ENCODE measurements at regions not wholly inside any gene's neighbourhood (a gene's known extent, or its start where the extent isn't known, plus 50 kb on each side); places are given as distances from the start of the nearest gene placed in this dataset.

- DNase-seq (ENCODE audit: extremely low read depth in 1 of 4, low spot score in 3 of 4) (no peak), ATAC-seq (no peak), FAIRE-seq (no peak)
- intact Hi-C loops (cut with micrococcal nuclease), result no loop called here
- WGBS (ENCODE audit: insufficient coverage, low coverage, missing lambda C conversion rate), result 0% methylated on average over 3 of the region's 3 CpGs
- no peaks in the 10 kb centered on the region for H3K27me3 ChIP-seq (ENCODE audit: control insufficient read depth in 2 of 2, insufficient read depth in 2 of 2, low read length in 2 of 2)
- in situ Hi-C loops (cut with MboI), result no loop called here
- no peaks in the 10 kb centered on the region for H3K79me2 ChIP-seq (ENCODE audit: control insufficient read depth, insufficient read depth, low read length)
- TF ChIP-seq SNRNP70 (optimal IDR thresholded peaks at IDR 0.05; ENCODE audit: low read depth, low read length), result no peak
- 0 out of 2 replicates have a peak, but pooled peaks have one; percentile 25 for TF ChIP-seq MAFG (tag; conservative IDR thresholded peaks at IDR 0.05)
- TF ChIP-seq POLR2B (IDR thresholded peaks at IDR 0.05; ENCODE audit: low read depth, partially characterized antibody), result no peak
- TF ChIP-seq C11orf30 (IDR thresholded peaks at IDR 0.05; ENCODE audit: low read depth), result peak; percentile 36; the same call in 1 of the 2 replicates
- TF ChIP-seq ZNF316 (IDR thresholded peaks at IDR 0.05), result peak; percentile 68
- no peak overlapping the region for H3K4me2 ChIP-seq (ENCODE audit: insufficient read depth, low read length)
- no peak overlapping the region for H3K4me3 ChIP-seq
- no peaks in the 10 kb centered on the region for H3K9me3 ChIP-seq (replicated peaks; ENCODE audit: control insufficient read depth, insufficient read depth, low read depth, low read length)
- ChIA-PET POLR2A (no interaction called here), CTCF (ENCODE audit: low intra/inter-chr PET ratio) (no interaction called here)
- no peak overlapping the region for H3K9ac ChIP-seq (ENCODE audit: insufficient read depth in 1 of 2, low read depth in 2 of 2, low read length in 2 of 2)
- no TSS peak for BruUV-seq (replicated peaks)
- no peak overlapping the region for H3K27ac ChIP-seq (ENCODE audit: extremely low read depth, low read depth, low read length)
- H3K4me1 ChIP-seq (replicated peaks in 1 of 2; ENCODE audit: control insufficient read depth in 2 of 2, insufficient read depth in 2 of 2, low read length in 2 of 2), result no peaks in the 10 kb centered on the region
- no peak overlapping the region for H2AFZ ChIP-seq (ENCODE audit: low read depth, low read length)
- H4K20me1 ChIP-seq (replicated peaks; ENCODE audit: control insufficient read depth, insufficient read depth, low read length), result no peaks in the 10 kb centered on the region
- H3K36me3 ChIP-seq (ENCODE audit: control insufficient read depth, insufficient read depth, low read length), result no peaks in the 10 kb centered on the region
- H3K9me1 ChIP-seq (ENCODE audit: control insufficient read depth, insufficient read depth, low read length), result no peaks in the 10 kb centered on the region
Measured at GRCh38 chrX:117843749-117844148, 272.9 kb downstream of the KLHL13 start.

GRCh38 chrX:117840645-117841044 lies 276.0 kb downstream of the KLHL13 start:
- Histone ChIP-seq H3K36me3 (ENCODE audit: control insufficient read depth, insufficient read depth, low read length) (no peaks in the 10 kb centered on the region), H3K9ac (ENCODE audit: insufficient read depth in 1 of 2, low read depth in 2 of 2, low read length in 2 of 2) (no peak overlapping the region), H3K27me3 (ENCODE audit: control insufficient read depth in 2 of 2, insufficient read depth in 2 of 2, low read length in 2 of 2) (no peaks in the 10 kb centered on the region), H2AFZ (ENCODE audit: low read depth, low read length) (no peak overlapping the region), H3K9me1 (ENCODE audit: control insufficient read depth, insufficient read depth, low read length) (no peaks in the 10 kb centered on the region), H3K27ac (ENCODE audit: extremely low read depth, low read depth, low read length) (no peak overlapping the region), H3K4me1 (replicated peaks in 1 of 2; ENCODE audit: control insufficient read depth in 2 of 2, insufficient read depth in 2 of 2, low read length in 2 of 2) (no peaks in the 10 kb centered on the region), H3K4me3 (no peak overlapping the region), H3K9me3 (replicated peaks; ENCODE audit: control insufficient read depth, insufficient read depth, low read depth, low read length) (no peaks in the 10 kb centered on the region), H3K79me2 (ENCODE audit: control insufficient read depth, insufficient read depth, low read length) (no peaks in the 10 kb centered on the region), H3K4me2 (ENCODE audit: insufficient read depth, low read length) (no peak overlapping the region), H4K20me1 (replicated peaks; ENCODE audit: control insufficient read depth, insufficient read depth, low read length) (no peaks in the 10 kb centered on the region)
- DNase-seq (ENCODE audit: extremely low read depth in 1 of 4, low spot score in 3 of 4) (no peak), ATAC-seq (no peak), FAIRE-seq (no peak)
- WGBS (ENCODE audit: insufficient coverage, low coverage, missing lambda C conversion rate), result 5% methylated on average over 3 of the region's 3 CpGs
- BruUV-seq (replicated peaks), result no TSS peak
- TF ChIP-seq ZNF24 (IDR thresholded peaks at IDR 0.05), result no peak
- no peak for TF ChIP-seq ZNF280A (IDR thresholded peaks at IDR 0.05; ENCODE audit: low read depth, partially characterized antibody)
- TF ChIP-seq PHF8 (IDR thresholded peaks at IDR 0.05; ENCODE audit: borderline replicate concordance, low read length), result no peak
- TF ChIP-seq ZNF655 (CRISPR knock-in tag; IDR thresholded peaks at IDR 0.05), result no peak
- in situ Hi-C loops (cut with MboI) (no loop called here), intact Hi-C loops (cut with micrococcal nuclease) (no loop called here)
- ChIA-PET CTCF (ENCODE audit: low intra/inter-chr PET ratio) (no interaction called here), POLR2A (no interaction called here)
